Tibial artery (tissue), 4 donors: ENCODE measurements at regions not wholly inside any gene's neighbourhood (a gene's known extent, or its start where the extent isn't known, plus 50 kb on each side); places are given as distances from the start of the nearest gene placed in this dataset.

Experiments
- DNase-seq, 2 donors: peaks; one replicate each; pipeline ENCODE4 v3.0.0-alpha.2; 2019
- H3K27ac ChIP-seq, 2 donors: fragments of 200-600 bp; sonication (generic) in 1 of 2; 1 replicate in 1 of 2; 2 replicates in 1 of 2; pipeline ENCODE4 v1.5.1; 2018 to 2019; ENCODE audit warnings: mild to moderate bottlenecking in 1 of 2
- H3K27me3 ChIP-seq, 2 donors: fragments of 200-600 bp; sonication (generic) in 1 of 2; one replicate each; pipeline versions ENCODE4 v1.5.1 to v1.6.0; 2016 to 2019
- H3K36me3 ChIP-seq, 3 donors: fragments of 200-600 bp; sonication (generic) in 2 of 3; one replicate each; pipeline ENCODE4 v1.5.1; 2016 to 2019; ENCODE audit warnings: mild to moderate bottlenecking in 2 of 3
- H3K4me1 ChIP-seq, 4 donors: fragments of 200-600 bp; sonication (generic) in 2 of 4; 1 replicate in 3 of 4; 2 replicates in 1 of 4; pipeline ENCODE4 v1.5.1; 2016 to 2019
- H3K4me3 ChIP-seq, 2 donors: fragments of 200-600 bp; sonication (generic) in 1 of 2; 1 replicate in 1 of 2; 2 replicates in 1 of 2; pipeline ENCODE4 v1.5.1; 2018 to 2019; ENCODE audit warnings: mild to moderate bottlenecking in 2 of 2
- H3K9me3 ChIP-seq, 3 donors: fragments of 200-600 bp; sonication (generic) in 1 of 3; one replicate each; pipeline ENCODE4 v1.5.1; 2016 to 2019
- intact Hi-C: fragments of 100-400 bp; cut with DNase I; formaldehyde crosslinking; loops from one replicate; pipeline ENCODE4 v1.15.0; 2023; ENCODE audit warnings: low total_unique reads
- TF ChIP-seq, protein P1 (sequence below), 2 experiments: fragments of 200-600 bp in 1 of 2; fragments of 450-650 bp in 1 of 2; IDR thresholded peaks; one replicate each; pipeline ENCODE4 v1.5.1; 2017 to 2019; ENCODE audit warnings: antibody characterized with exemption in 2 of 2, mild to moderate bottlenecking in 1 of 2, moderate library complexity in 1 of 2

DNA sequence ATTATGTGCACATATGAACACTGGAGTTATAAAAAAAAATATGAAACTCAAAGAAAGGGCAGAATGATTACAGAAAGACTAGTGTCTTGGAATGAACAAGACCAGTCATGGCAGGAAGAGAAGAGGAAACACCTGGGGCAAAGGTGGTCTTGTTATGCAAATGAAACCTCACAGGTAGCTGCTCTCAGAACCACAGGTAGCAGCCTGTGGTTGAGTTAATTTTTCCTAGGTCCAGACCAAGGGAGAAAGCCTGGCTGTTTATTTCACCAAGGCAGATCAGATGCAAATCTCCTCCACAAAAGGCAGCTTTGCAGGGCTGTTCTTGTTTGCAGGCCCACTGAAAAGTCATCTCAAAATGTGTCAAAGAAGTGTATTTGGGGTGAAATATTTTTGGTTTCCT is 785.8 kb downstream of the RNF144A start:
- intact Hi-C loops, result no loop called here
- Histone ChIP-seq H3K27me3 (no peaks in the 10 kb centered on the region), H3K4me1 (no peaks in the 10 kb centered on the region), H3K36me3 (no peaks in the 10 kb centered on the region), H3K4me3 (no peak overlapping the region), H3K9me3 (no peaks in the 10 kb centered on the region), H3K27ac (no peak overlapping the region)
- TF ChIP-seq, protein P1, sequence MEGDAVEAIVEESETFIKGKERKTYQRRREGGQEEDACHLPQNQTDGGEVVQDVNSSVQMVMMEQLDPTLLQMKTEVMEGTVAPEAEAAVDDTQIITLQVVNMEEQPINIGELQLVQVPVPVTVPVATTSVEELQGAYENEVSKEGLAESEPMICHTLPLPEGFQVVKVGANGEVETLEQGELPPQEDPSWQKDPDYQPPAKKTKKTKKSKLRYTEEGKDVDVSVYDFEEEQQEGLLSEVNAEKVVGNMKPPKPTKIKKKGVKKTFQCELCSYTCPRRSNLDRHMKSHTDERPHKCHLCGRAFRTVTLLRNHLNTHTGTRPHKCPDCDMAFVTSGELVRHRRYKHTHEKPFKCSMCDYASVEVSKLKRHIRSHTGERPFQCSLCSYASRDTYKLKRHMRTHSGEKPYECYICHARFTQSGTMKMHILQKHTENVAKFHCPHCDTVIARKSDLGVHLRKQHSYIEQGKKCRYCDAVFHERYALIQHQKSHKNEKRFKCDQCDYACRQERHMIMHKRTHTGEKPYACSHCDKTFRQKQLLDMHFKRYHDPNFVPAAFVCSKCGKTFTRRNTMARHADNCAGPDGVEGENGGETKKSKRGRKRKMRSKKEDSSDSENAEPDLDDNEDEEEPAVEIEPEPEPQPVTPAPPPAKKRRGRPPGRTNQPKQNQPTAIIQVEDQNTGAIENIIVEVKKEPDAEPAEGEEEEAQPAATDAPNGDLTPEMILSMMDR (IDR thresholded peaks at IDR 0.05), result no peak
- DNase-seq, result no peak

DNA sequence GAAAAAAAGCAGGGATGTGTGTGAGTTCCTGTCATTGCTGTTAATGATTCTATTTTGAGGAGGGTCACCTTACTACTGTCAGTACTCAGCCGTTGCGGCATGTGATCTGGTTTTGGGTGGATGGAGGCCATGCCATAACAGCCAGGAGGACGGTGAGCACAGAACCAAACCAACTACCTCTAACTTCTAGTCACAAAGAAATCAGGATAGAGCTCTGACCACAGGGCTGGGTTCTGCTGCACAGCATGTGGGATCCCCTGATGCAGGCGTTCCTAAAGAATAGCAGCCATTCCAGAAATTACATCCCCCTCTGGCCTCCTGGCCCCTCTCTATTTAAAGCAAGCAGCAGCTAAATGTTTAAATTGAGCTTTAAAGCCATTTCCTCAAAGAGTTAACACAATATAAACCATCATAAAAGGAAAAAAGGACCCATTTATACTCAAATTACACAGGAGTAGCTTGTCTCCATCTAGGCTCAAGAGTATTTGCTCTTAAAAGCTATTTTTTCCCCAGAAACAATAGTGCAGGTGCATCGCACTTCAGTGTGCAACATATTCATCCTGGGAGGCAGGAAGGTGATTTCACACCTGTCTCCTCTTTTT is 786.4 kb downstream of the RNF144A start:
- intact Hi-C loops, result no loop called here
- DNase-seq, result no peak
- TF ChIP-seq, protein P1 (IDR thresholded peaks at IDR 0.05), result no peak

DNA sequence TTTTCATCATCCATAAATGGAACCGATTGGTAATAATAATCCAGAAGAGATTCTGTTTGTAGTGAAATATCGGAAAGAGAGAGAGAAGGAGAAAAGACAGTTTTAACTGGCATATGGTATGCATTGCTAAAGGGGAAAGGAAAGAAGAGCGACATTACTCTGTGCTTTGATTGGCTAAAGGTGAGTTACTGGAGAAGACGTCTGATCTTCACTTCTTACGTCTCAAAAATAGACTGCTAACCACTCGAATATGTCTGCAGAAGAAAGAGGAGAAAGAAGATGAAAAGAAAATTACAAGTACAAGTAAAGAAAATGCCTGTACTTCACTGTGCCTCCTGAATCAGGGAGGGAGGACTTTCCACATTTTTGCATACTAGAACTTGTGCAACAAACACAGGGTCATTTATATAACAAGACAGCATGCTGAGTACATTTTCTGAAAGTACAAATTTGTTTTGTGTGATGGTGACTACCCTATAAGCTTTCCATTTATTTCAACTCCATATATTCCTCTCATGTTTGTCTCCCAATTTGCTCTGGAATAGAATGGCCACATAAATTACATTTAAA is 787.2 kb downstream of the RNF144A start:
- no peaks in the 10 kb centered on the region for H3K4me1 ChIP-seq
- no peaks in the 10 kb centered on the region for H3K36me3 ChIP-seq
- H3K27me3 ChIP-seq, result no peaks in the 10 kb centered on the region
- no peaks in the 10 kb centered on the region for H3K9me3 ChIP-seq
- no peak overlapping the region for H3K27ac ChIP-seq
- DNase-seq, result no peak
- TF ChIP-seq, protein P1 (IDR thresholded peaks at IDR 0.05), result no peak
- intact Hi-C loops, result no loop called here
- H3K4me3 ChIP-seq, result no peak overlapping the region

More for the DNA sequence above, 786.4 kb downstream of the RNF144A start:
- Histone ChIP-seq H3K27me3 (no peaks in the 10 kb centered on the region), H3K27ac (no peak overlapping the region), H3K4me3 (no peak overlapping the region), H3K9me3 (no peaks in the 10 kb centered on the region), H3K4me1 (no peaks in the 10 kb centered on the region), H3K36me3 (no peaks in the 10 kb centered on the region)

DNA sequence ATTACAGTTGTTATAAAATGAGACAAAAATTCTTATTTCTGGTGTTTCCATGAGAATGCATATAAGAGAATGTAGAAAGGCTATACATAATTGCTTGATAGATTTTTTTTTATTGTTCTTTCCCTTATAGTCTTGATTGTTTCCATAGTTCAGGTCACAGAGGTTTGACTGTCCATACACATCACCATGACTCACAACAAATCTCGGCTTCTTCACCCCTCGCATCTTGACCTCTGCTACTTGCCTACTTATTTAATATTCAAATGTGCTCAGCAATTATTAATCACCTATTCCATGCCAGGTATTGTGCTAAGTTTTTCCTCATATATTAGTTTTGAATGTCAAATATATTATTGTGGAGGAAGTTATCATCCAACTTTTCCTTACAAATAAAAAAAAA is 789.6 kb downstream of the RNF144A start:
- DNase-seq, result no peak
- H3K9me3 ChIP-seq, result no peaks in the 10 kb centered on the region
- intact Hi-C loops, result no loop called here
- H3K4me3 ChIP-seq, result no peak overlapping the region
- H3K27me3 ChIP-seq, result no peaks in the 10 kb centered on the region
- no peak overlapping the region for H3K27ac ChIP-seq
- no peaks in the 10 kb centered on the region for H3K36me3 ChIP-seq
- no peaks in the 10 kb centered on the region for H3K4me1 ChIP-seq
- TF ChIP-seq, protein P1 (IDR thresholded peaks at IDR 0.05), result no peak

DNA sequence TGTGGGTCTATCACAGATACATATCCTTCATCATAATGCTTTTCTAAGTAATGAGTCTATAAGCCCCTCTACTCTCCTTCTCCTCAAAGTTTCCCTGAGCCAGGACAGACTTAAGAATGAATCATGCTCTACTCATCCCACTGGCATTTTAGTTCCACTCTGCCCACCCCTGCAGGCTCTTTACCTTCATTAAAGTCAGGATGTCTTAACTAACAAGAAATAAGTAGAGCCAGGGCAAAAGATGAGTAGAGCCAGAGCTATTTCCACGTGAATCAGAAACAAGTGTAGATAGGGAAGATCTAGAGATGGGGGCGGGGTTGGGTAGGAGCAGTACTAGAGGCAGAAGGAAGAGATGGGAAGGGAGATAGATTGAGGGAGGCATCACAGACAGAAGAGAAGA is 790.5 kb downstream of the RNF144A start:
- TF ChIP-seq, protein P1 (IDR thresholded peaks at IDR 0.05), result no peak
- intact Hi-C loops, result no loop called here

More for the DNA sequence above, 790.5 kb downstream of the RNF144A start:
- no peaks in the 10 kb centered on the region for H3K9me3 ChIP-seq
- H3K4me3 ChIP-seq, result no peak overlapping the region
- no peaks in the 10 kb centered on the region for H3K27me3 ChIP-seq
- H3K36me3 ChIP-seq, result no peaks in the 10 kb centered on the region
- no peak for DNase-seq
- no peak overlapping the region for H3K27ac ChIP-seq
- no peaks in the 10 kb centered on the region for H3K4me1 ChIP-seq
